ENCODE measurements at regions not wholly inside any gene's neighbourhood (a gene's known extent, or its start where the extent isn't known, plus 50 kb on each side); places are given as distances from the start of the nearest gene placed in this dataset.

DNA sequence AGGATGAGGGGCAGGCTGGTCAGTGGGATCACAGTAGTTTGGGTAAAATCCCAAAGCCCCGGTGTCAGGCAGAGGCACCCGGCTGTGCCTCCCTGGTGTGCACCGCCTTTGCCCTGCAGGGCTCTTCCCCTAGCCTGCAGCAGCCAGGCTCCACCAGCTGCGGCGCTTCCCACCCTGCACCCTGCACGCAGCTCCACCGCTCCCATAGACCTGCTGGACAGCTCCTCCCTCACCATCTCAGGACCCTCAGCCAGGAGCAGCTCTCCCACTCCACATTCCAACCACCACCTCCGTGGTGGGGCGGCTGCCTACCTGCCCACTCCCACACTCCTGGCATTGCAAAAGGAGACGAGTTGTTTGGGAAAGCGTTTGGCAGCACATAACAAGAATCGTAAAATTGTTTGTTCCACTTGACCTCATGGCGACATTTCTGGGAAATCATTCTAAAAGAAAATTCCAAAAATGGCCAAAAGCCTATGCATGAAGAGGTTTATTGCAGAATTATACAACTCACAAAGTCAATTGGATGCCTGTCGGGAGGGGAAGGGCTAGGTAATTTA, 287.4 kb upstream of the HDAC4 start:
- DNase-seq (ENCODE audit: low read depth): no peak

DNA sequence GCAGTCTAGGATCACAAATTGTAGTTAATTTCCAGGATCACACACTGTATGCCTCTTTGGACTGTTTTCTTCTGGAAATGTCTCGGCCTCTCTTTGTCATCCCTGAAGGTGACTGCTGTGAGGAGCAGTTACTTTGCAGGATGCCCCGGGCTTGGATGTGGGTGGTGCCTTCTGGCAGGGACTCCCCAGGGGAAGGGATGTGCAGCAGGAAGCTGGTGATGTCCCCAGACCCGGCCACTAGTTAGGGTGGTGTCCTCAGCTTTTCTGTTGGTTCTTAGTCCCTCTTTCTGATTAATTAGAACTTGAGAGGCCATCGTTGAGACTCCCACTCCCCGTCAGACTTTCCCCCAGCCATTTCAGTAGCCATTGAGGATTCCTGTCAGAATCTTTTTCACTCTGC, 286.6 kb upstream of the HDAC4 start:
- no peak for DNase-seq (ENCODE audit: low read depth)

DNA sequence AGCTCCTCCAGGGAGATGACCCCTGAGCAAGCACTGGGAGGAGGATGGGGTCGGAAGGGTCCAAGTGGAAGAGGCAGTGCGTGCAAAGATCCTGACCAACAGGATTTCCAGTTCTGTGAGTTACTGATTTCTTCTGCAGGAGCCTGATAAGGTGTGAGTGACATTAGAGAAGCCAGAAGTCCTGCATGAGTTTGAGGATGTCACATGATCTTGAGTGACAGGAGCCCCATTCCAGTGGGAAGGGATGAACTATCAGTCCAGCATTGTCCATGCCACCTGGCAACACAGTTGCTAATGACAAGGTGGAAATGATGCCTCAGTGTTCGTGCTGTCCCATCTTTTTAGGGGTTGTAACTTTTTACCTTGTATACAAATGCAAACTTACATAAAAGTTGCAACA, 285.1 kb upstream of the HDAC4 start:
- DNase-seq (ENCODE audit: low read depth): no peak

DNA sequence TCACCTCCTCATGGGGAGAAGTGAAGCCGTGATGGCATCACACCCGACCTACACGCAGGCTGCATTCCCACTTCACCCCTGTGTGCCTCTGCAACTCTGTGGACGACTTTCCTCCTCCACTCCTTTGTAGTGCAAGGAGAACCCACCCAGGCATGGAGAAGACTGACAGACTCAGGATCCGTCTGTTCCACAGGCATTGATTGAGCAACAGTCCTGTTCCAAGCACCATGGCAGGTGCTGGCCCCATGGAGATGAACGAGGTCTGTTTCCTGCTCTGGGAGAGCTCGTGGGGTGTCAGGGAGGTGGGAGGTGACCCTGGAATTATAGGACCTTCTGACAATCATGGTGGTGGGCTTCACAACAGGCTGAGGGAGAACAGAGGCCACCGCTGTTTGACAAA, 284.7 kb upstream of the HDAC4 start:
- no peak for DNase-seq (ENCODE audit: low read depth)

DNA sequence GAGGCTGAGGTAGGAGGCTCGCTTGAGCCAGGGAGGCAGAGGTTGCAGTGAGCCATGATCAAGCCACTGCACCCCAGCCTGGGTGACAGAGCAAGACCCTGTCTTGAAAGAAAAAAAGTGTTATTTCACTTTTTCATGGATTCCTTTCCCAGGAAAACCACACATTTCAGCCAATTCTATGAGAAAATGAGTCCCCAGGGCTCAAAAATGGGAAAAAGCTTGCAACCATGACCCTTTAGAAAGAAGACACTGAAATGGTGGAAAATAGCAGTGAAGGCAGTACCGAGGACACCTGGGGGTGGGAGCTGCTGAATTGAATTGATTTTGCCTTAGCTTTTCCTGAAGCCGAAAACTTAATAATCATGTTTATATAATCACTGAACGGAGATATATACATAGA, 284.2 kb upstream of the HDAC4 start:
- DNase-seq (ENCODE audit: low read depth): no peak

DNA sequence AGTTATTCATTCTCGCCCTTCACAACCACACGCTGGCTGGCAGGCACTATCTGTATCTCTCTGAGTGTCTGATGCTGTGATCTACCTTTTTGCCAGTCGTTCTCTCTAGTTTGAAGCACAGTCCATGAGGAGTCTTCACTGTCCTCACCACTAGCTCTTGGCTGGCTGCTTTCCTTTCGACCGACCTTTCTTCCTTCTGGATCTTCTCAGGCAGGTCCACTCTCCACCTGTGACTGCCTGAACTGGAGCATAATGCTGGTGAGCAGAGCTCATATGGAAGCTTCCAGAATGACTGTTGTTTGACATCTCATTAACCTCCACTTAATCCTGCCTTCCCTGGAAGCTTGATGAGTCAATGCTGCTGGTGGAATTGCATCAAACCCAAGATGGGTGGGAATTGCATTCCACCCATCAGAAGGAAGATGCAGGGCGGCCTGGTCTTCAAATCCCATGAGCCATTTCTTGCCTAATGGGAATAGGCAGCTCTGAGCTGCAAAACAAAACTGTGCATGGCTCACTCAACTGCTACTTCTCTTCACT, 283.5 kb upstream of the HDAC4 start:
- no peak for DNase-seq (ENCODE audit: low read depth)

DNA sequence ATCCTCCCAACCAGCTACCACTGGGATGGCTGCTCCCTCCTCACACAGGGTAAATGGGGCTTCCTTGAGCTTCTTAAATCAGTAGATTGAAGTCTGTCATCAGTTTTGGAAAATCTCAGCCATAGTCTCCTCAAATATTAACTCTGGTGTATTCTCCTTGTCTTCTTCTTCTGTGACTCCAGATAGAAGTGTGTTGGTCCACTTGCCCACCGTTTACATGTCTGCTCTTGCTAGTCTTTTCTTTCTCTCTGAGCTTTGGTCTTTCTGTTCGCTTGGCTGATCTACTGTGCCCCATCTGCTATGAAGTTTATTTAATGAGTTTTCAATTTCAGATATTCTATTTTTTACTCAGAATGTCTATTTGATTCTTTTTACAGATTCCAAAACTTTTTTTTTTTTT, 281.7 kb upstream of the HDAC4 start:
- no peak for DNase-seq (ENCODE audit: low read depth)

DNA sequence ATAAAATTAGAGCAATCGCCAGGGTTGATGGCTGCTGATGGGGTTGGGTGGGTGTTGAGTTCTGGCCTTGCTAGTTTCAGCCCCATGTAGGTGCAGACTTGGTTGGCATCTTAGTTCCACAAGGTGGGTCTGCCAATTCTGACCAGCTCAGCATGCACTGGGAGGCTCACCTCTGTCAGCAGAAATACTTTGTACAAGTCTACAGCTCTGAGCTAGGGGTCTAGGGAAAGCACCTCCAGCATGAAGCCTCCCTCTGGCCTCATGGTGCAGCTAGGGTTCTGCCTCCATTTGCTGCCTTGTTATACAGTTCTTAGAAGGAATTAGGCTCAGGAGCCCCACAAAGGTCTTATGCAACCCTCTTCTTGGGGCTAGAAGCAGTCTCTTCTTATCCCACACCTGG, 278.9 kb upstream of the HDAC4 start:
- DNase-seq (ENCODE audit: low read depth): no peak

DNA sequence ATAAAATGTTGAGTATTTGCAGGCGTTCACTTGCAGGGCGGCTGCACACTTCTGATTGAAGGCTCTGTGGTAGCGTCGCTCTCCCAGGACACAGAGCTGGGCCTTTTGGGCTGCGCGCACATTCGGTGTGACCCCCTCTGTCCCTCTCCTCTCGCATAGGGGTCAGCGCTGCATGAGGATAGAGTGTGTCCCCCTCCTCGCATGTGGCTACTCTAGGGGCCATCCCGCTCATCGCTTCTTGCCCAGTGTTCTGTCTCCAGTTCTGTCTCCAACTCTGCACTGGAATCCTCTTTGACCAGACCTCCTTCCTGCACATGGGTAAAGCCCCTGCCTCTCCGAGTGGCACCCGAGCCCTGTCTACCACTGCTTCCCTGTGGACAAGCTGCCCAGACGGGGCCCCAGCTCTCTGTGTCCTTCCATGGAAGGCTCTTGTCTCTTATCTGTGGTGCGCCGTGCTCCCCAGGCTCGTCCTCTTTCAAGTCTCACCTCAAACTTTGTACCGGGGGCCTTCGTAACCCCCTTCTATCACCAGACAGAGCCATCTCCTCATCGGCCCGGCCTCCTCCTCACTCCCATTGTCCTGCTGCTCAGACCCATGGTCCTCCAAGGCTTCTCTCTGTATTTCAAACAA, 278.0 kb upstream of the HDAC4 start:
- no peak for DNase-seq (ENCODE audit: low read depth)

DNA sequence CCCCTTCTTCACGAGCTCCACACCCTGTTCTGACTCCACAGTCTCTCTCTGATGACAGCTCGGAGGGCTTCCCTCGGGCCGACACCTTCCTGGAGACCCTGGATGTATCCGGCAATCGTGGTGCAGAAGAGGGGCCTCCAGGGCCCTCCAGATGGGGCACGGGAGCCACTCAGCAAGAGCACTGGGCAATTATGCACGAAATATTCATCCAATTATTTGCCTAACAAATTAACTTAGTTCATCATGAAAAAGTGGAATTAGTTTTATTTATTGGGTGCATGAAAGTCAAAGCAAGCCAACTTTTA, 277.3 kb upstream of the HDAC4 start:
- no peak for DNase-seq (ENCODE audit: low read depth)

DNA sequence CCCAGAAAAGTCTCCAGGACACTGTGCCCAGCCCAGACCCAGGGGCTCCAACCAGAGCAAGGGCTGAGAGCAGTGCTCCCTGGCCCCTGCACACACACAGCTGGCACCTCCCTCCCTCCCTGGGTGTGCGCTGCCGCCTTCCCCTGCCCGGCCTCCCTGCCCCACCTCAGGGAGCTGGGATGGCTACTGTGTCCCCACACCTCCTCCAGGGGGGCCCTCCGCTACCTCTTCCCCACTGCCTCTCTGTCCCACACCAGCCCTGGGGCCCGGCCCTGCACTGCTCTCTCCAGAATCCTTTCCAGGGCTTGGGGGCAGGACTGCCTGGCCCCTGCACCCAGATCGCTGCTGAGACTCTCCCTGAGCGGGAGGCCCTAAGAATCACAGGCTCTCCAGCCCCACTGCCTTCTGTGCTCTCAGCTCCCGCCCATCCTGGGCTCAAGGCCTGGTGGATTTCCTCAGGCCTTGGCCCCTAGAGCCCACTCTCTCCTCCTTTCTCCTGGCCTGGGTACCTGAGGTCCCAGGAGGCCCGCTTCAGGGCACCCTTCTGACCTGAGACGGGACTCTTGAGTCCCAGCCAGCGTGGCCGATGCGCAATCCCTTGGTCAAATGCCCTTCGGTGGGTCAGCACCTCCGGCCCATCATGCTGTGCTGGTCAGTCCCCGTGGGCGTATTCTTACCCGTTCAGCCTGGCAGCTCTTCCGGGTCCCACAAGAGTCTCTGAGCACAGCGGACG, 276.8 kb upstream of the HDAC4 start:
- no peak for DNase-seq (ENCODE audit: low read depth)

DNA sequence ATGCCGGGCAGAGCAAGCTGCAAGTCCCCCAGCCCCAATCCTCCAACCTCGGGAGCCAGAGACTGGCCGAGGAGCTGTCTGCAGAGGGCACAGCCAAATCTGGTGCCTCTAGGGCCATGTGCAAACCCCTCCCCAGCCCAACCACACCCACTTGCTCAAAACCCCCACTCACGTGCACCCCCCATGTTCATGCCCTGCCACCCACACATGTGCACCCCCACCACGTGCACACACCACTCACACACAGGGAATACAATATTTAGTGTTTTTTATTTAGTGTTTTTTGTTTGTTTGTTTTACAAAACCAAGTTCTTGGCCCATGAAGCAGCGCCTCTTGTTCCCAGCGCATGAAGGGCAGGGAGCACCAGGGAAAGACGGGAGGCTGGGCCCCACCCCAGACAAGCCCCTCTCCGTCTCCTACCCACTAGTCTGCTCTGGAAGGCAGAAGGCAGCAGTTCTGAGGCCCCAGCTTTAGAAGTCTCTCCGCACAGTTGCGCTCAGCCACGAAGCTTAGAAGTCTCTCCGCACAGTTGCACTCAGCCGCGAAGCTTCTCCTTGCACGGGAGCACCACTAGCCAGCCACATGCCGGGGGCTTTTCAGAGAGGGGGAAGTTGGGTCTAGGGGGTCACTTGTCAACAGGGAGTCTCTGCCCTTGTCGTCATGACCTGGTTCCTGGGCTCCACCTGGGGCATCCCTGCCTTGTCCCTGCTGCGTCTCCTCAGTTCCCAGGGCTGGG, 276.1 kb upstream of the HDAC4 start:
- DNase-seq (ENCODE audit: low read depth): no peak

DNA sequence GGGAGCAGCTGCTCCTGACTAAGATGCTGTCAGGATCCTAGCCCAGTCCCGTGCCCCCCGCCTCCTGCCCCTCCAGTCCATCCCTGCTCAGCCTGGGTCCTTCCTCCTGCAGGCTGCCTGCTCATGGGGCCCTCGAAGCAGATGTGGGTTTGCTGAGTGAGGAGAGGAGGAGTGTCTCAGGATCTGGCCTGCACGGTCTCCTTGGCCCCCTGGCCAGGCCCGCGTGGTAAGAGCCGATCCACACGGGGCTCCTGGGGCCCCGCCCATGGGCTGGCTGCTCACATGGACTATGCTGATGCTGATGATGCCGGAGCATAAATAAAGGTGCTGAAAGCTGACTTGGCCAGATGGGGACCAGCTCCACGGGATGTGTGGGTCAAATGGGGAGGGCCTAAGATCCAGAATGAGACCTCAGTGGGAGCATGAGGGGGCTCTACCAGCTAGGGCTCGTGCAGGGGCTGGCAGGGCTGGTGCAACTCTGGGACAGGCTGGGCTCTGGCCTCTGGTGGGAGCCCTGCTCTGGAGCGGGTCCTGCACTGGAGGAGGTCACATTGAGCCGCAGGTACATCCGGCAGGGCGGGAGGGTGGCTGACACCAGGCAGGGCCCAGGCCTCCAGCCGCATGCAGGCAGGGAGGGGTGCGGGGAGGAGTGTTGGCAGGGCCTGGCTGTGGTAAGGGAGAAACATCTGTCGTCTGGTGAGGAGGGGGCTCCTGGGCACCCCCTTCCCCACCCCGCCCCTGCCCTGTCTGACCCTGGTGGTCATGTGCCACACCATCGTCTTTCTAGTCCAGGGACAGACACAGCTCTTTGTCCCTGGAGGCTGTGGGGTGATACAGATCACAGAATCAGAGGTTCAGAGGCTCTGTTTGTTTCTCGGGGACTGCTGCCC, 275.3 kb upstream of the HDAC4 start:
- DNase-seq (ENCODE audit: low read depth): no peak

DNA sequence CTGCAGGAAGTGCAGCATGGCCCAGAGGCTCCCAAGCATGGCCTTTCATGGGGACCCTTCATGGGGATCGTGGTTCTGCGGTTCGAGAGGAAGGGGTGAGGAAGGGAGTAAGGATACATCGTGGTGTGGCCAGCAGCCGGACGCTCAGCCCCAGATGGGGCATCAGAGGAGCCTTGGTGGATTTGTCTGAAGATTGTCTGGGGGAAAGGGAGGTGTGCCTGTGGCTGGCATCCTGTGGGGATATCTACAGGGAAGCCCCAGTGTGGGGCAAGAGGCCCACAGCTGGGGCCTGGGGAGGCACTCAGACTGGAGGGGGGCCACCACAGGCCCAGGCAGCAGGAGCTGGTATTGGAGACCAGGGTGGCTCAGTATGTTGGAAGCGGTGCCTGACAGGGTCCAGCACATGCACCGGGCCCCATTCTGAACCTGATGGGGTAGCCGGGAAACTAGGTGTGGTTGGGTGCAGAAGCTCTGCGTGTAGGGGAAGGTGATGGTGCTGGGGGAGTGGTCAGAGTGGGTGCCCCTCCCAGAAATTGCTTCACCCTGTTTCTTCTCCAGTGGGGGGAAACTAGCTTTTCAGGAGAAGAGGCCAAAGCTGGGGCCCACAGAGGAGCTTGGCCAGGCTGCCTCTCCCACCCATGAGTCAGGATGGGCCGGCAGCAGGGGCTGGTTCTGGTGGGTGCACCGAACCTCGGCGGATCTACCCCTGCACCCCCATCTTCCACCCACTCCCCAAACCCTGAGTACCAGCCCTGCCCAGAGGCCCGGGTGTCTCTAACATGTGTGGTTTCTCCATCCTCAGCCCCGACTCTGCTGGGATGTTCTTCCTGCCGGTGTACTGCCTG, 274.4 kb upstream of the HDAC4 start:
- DNase-seq (ENCODE audit: low read depth): no peak

DNA sequence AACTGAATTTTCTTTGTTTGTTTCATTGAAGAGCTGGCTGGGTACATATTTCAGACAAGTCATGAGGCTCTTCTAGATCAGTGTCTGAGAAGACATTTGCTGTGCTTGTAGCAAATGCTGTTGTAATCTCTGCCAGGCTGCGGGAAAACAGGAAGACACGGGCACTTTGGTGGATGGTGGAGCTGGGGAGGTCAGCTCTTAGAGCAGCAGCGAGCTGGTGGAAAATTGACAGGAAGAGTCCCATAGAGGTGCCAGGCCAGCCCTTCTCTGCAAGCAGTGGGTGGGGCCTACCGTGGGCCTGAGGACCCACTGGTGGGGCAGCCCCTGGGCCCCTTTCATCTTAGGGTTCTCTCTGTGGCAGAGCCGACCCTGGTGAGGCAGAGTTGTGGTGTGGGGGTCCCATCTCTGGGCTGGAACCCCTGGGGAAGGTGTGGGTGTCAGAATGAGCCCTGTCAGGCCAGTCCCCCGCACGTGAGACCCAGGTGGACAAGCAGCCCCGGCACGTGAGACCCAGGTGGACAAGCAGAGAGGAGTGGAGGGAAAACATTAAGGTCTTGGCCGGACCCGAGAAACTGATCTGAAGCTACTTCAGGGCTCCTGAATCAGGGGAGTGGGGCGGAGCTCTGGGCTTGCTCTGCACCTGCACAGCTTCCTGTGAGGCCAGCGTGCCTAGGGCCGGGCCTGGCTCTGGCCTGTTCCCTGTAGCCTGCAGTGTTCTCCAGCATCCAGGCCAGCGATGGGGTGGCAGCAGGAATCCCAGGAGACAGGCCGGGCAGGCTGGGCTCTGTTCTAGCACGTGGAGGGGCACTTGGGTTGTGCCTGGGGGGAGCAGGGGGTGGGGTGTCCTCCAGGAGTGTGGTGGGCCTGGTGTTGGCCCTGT, 273.5 kb upstream of the HDAC4 start:
- DNase-seq (ENCODE audit: low read depth): no peak

DNA sequence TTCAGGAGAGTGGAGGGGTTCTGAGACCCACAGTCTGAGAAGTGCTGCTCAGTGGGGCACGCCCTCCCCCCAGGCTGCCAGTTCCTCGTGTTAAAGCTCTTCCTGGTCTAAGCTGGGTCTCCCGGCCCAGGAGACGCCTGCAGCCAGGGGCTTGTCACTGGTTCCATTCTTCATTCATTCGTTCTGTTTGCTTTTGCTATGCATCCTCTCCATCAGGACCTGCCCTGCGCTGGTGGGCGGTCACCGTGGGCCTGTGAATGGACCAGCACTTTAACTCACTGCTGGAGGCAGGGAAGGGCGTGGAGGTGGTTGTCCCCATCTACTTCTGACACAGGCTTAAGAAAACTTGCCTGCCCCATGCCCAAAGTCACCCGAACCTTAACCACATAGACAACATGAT, 272.8 kb upstream of the HDAC4 start:
- DNase-seq (ENCODE audit: low read depth): no peak

DNA sequence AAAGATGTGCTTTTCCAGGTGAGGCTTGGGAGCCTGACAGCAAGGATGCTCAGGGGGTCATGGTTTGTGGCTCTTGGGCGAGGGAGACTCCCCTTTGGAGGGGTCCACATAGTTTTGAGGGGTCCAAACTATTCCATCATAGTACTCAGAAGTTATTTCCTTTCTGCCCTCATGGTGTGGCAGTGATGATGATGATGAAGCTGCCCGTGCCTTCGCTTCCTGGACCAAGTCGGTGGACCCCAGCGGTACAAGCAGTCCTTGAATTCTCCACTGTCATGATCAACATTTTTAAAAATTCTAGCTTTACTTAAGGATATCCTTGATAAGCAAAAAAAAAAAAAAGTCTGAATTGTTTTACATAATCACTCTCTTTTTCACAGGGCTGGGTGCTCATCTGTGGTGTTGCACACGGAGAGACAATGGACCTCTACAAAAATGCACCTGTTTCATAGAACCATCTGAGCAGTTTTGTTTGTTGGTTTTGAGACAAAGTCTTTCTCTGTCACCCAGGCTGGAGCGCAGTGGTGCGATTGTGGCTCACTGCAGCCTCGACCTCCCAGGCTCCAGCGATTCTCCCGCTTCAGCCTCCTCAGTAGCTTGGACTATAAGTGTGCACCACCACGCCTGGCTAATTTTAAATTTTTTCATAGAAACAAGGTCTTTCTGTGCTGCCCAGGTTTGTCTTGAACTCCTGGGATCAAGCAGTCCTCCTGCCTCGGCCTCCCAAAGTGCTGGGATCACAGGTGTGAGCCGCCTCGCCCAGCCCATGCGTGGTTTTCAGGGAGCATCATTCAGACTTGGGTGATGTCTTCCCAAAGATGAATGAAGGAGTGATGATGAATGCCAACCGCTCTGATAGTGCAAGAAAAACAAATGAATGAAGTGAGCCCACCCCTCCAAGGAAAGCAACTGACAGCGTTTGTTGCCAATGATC, 271.4 kb upstream of the HDAC4 start:
- DNase-seq (ENCODE audit: low read depth): no peak

DNA sequence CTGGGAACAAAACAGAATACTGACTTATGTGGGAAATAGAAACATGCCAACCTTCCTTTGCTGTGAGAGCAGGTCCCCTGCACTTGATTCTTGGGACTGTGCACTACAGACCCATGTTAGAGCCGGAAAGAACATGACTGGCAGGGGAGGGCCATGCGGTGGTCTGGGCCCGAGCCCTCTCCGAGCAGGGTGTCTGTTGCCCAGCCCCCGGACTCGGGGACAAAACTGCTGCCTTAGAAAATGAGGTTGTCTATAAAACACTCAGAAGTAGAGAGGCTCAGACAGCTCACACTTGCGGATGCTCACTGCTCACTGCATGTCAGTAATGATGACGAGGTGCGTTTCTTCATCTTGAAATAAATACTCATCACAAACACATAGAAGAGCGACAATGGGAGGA, 270.7 kb upstream of the HDAC4 start:
- DNase-seq (ENCODE audit: low read depth): no peak

Data from activated T-helper 9 cell treated with anti-CD3 and anti-CD28 coated beads, Interleukin-2, amount 50 U/mL, for 16 hours (primary cell).